Lower leg skin (tissue), 3 donors: ENCODE measurements at regions not wholly inside any gene's neighbourhood (a gene's known extent, or its start where the extent isn't known, plus 50 kb on each side); places are given as distances from the start of the nearest gene placed in this dataset.

ENCODE experiments used
- POLR2A ChIP-seq, 2 donors: fragments of 450-650 bp; IDR thresholded peaks; one replicate each; pipeline ENCODE4 v1.6.1; 2016 to 2017; ENCODE audit warnings: antibody characterized with exemption in 2 of 2, mild to moderate bottlenecking in 1 of 2, moderate library complexity in 1 of 2
- TF ChIP-seq, protein P1 (sequence below), 3 donors: fragments of 450-650 bp; IDR thresholded peaks; one replicate each; pipeline ENCODE4 v1.5.1; 2016; ENCODE audit warnings: antibody characterized with exemption in 3 of 3, mild to moderate bottlenecking in 3 of 3, moderate library complexity in 2 of 3

DNA sequence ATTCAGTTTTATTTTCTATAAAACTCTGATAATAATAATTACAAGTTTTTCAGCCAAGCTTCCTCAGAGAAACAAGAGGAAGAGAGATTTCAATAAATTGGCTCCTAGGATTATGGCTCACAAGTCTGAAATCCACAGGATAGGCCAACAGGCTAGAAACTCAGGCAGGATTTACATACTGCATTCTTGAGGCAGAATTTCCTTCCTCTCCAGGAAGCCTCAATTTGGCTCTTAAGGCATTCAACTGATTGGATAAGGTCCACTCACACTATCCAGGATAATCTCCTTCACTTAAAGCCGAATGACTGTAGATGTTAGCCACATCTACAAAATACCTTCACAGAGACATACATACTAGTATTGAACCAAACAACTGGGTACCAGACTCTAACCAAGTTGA lies 120.3 kb upstream of the FAT3 start:
- no peak for TF ChIP-seq POLR2A (IDR thresholded peaks at IDR 0.05)
- TF ChIP-seq, protein P1, sequence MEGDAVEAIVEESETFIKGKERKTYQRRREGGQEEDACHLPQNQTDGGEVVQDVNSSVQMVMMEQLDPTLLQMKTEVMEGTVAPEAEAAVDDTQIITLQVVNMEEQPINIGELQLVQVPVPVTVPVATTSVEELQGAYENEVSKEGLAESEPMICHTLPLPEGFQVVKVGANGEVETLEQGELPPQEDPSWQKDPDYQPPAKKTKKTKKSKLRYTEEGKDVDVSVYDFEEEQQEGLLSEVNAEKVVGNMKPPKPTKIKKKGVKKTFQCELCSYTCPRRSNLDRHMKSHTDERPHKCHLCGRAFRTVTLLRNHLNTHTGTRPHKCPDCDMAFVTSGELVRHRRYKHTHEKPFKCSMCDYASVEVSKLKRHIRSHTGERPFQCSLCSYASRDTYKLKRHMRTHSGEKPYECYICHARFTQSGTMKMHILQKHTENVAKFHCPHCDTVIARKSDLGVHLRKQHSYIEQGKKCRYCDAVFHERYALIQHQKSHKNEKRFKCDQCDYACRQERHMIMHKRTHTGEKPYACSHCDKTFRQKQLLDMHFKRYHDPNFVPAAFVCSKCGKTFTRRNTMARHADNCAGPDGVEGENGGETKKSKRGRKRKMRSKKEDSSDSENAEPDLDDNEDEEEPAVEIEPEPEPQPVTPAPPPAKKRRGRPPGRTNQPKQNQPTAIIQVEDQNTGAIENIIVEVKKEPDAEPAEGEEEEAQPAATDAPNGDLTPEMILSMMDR (IDR thresholded peaks at IDR 0.05) = no peak
